ENCODE measurements at regions not wholly inside any gene's neighbourhood (a gene's known extent, or its start where the extent isn't known, plus 50 kb on each side); places are given as distances from the start of the nearest gene placed in this dataset.

DNA sequence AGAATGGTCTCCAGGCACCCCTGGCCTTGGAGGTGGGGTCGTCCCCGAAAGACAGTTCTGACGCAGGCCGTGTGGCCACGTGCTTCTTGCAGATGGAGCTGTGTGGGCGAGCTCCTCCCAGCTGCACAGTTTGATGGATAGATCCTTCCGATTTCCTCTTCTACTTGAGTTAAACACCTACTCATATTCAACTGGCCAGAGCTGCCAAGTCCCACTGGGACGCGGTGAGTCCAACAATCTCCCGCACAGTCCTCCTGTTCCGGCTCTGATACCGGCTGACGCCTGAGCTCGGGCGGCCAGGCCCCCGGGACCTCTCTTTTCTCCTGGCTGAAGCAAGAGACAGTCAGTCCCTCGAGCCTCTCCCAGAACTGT lies 57.9 kb upstream of the DACT2 start:
- ChIA-PET POLR2A (no interaction called here), RAD21 (ENCODE audit: low non-redundant PET in 1 of 2, low total read pairs in 2 of 2, uncharacterized antibody in 2 of 2, unreplicated experiment in 2 of 2) (no interaction called here)
- no peaks in the 10 kb centered on the region for H3K27me3 ChIP-seq (ENCODE audit: insufficient read depth, low read length)

More for the DNA sequence above, 57.9 kb upstream of the DACT2 start:
- Histone ChIP-seq H3K9me3 (ENCODE audit: control insufficient read depth in 1 of 2, insufficient read depth in 1 of 2, low read depth in 1 of 2, low read length in 2 of 2) (no peaks in the 10 kb centered on the region; a peak in 1 of 4 replicates), H3K9ac (ENCODE audit: low read length) (no peak overlapping the region), H3K9me2 (ENCODE audit: insufficient read depth) (no peaks in the 10 kb centered on the region), H3K36me3 (ENCODE audit: control insufficient read depth in 1 of 2, insufficient read depth in 2 of 2, low read length in 2 of 2) (no peaks in the 10 kb centered on the region), H3K4me3 (replicated peaks in 1 of 2; ENCODE audit: low read depth in 1 of 2, low read length in 2 of 2) (no peak overlapping the region), H3K79me2 (ENCODE audit: insufficient read depth, low read length) (no peaks in the 10 kb centered on the region), H3K4me1 (ENCODE audit: control insufficient read depth in 1 of 2, insufficient read depth in 2 of 2, low read length in 2 of 2) (no peaks in the 10 kb centered on the region), H3K4me2 (ENCODE audit: low read length) (no peak overlapping the region), H4K20me1 (ENCODE audit: insufficient read depth) (no peaks in the 10 kb centered on the region), H3K27ac (ENCODE audit: low read depth, low read length) (no peak overlapping the region), H2AFZ (ENCODE audit: low read depth, low read length, poor library complexity, severe bottlenecking) (no peak overlapping the region)
- BruUV-seq (replicated peaks): no TSS peak
- intact Hi-C loops (cut with micrococcal nuclease): no loop called here
- ATAC-seq: no peak
- TF ChIP-seq ZNF274 (IDR thresholded peaks at IDR 0.05; ENCODE audit: low read depth, low read length): no peak
- TF ChIP-seq CBX3 (IDR thresholded peaks at IDR 0.05; ENCODE audit: low read depth): no peak
- TF ChIP-seq, protein P1, sequence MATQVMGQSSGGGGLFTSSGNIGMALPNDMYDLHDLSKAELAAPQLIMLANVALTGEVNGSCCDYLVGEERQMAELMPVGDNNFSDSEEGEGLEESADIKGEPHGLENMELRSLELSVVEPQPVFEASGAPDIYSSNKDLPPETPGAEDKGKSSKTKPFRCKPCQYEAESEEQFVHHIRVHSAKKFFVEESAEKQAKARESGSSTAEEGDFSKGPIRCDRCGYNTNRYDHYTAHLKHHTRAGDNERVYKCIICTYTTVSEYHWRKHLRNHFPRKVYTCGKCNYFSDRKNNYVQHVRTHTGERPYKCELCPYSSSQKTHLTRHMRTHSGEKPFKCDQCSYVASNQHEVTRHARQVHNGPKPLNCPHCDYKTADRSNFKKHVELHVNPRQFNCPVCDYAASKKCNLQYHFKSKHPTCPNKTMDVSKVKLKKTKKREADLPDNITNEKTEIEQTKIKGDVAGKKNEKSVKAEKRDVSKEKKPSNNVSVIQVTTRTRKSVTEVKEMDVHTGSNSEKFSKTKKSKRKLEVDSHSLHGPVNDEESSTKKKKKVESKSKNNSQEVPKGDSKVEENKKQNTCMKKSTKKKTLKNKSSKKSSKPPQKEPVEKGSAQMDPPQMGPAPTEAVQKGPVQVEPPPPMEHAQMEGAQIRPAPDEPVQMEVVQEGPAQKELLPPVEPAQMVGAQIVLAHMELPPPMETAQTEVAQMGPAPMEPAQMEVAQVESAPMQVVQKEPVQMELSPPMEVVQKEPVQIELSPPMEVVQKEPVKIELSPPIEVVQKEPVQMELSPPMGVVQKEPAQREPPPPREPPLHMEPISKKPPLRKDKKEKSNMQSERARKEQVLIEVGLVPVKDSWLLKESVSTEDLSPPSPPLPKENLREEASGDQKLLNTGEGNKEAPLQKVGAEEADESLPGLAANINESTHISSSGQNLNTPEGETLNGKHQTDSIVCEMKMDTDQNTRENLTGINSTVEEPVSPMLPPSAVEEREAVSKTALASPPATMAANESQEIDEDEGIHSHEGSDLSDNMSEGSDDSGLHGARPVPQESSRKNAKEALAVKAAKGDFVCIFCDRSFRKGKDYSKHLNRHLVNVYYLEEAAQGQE (IDR thresholded peaks at IDR 0.05; ENCODE audit: low read depth): no peak
- no peak for TF ChIP-seq POLR2AphosphoS5 (IDR thresholded peaks at IDR 0.05; ENCODE audit: low read depth, low read length)
- TF ChIP-seq, protein P2, sequence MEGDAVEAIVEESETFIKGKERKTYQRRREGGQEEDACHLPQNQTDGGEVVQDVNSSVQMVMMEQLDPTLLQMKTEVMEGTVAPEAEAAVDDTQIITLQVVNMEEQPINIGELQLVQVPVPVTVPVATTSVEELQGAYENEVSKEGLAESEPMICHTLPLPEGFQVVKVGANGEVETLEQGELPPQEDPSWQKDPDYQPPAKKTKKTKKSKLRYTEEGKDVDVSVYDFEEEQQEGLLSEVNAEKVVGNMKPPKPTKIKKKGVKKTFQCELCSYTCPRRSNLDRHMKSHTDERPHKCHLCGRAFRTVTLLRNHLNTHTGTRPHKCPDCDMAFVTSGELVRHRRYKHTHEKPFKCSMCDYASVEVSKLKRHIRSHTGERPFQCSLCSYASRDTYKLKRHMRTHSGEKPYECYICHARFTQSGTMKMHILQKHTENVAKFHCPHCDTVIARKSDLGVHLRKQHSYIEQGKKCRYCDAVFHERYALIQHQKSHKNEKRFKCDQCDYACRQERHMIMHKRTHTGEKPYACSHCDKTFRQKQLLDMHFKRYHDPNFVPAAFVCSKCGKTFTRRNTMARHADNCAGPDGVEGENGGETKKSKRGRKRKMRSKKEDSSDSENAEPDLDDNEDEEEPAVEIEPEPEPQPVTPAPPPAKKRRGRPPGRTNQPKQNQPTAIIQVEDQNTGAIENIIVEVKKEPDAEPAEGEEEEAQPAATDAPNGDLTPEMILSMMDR (IDR thresholded peaks at IDR 0.05 in 2 of 3, conservative IDR thresholded peaks at IDR 0.05 in 1 of 3; ENCODE audit: borderline replicate concordance in 1 of 3, insufficient read depth in 1 of 3, low read depth in 2 of 3, low read length in 2 of 3): no peak
- TF ChIP-seq RAD21 (IDR thresholded peaks at IDR 0.05; ENCODE audit: low read depth): no peak
- no peak for TF ChIP-seq YY1 (IDR thresholded peaks at IDR 0.05; ENCODE audit: extremely low read depth, insufficient replicate concordance, low read depth, low read length)
- TF ChIP-seq CEBPB (IDR thresholded peaks at IDR 0.05; ENCODE audit: low read depth): no peak
- TF ChIP-seq ZFX (IDR thresholded peaks at IDR 0.05): no peak
- no peak for TF ChIP-seq MAX (IDR thresholded peaks at IDR 0.05)
- TF ChIP-seq EZH2 (IDR thresholded peaks at IDR 0.05): no peak
- CTCF ChIA-PET: no interaction called here
- DNase-seq (ENCODE audit: low read depth, low spot score): no peak

Measured in HCT116 (cell line).